Panc1 (cell line): ENCODE measurements at regions not wholly inside any gene's neighbourhood (a gene's known extent, or its start where the extent isn't known, plus 50 kb on each side); places are given as distances from the start of the nearest gene placed in this dataset.

Source experiments
- POLR2AphosphoS5 ChIP-seq: IDR thresholded peaks from 2 replicates; pipeline ENCODE4 v1.6.1; 2012; ENCODE audit warnings: mild to moderate bottlenecking, low read depth, low read length, moderate library complexity
- SIN3A ChIP-seq: IDR thresholded peaks from 2 replicates; pipeline ENCODE4 v1.6.1; 2012; ENCODE audit warnings: low read depth, mild to moderate bottlenecking, low read length, moderate library complexity, borderline replicate concordance; ENCODE audit not compliant: insufficient read depth
- TF ChIP-seq, protein P1 (sequence below): fragments of 450-650 bp; IDR thresholded peaks from 2 replicates; pipeline ENCODE4 v1.5.1; 2017; ENCODE audit warnings: mild to moderate bottlenecking
- TF ChIP-seq, protein P2 (sequence below), 2 experiments: IDR thresholded peaks; 2 replicates each; pipeline ENCODE4 v1.6.1; 2011 to 2012; ENCODE audit warnings: low read depth in 2 of 2, control low read depth in 1 of 2, low read length in 1 of 2, mild to moderate bottlenecking in 1 of 2, moderate library complexity in 1 of 2; ENCODE audit not compliant: insufficient read depth in 1 of 2

DNA sequence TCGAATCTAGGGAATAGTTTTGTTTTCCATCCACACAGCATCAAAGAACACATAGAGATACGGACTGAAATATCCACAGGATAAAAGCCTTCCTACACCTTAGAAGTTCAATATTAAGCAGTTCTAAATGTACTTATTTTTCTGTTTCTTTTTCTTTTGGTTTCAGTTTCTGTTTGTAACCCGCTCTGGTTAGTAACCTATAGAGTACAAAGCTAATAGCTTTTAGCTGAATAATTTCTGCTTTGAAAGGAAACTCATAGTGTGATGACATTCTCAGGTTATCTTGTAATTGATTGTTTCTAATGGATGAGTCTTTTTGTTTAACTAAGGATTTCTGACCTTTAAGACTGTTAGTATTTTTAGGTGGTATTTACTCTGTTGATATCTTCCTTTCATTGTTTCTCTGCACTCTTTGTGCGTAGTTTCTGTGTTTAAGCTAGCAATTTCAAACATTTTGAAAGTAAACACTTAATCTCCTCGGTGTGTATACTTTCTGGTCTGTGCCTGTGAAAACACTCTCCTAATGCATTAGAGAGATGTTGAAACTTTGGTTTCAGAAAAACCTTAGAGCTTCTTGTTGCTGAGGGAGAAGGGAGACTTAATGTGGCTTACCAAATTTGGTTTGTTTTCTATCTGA, 385.5 kb downstream of the HDGFL1 start:
- TF ChIP-seq POLR2AphosphoS5 (no peak), SIN3A (no peak)
- TF ChIP-seq, protein P1, sequence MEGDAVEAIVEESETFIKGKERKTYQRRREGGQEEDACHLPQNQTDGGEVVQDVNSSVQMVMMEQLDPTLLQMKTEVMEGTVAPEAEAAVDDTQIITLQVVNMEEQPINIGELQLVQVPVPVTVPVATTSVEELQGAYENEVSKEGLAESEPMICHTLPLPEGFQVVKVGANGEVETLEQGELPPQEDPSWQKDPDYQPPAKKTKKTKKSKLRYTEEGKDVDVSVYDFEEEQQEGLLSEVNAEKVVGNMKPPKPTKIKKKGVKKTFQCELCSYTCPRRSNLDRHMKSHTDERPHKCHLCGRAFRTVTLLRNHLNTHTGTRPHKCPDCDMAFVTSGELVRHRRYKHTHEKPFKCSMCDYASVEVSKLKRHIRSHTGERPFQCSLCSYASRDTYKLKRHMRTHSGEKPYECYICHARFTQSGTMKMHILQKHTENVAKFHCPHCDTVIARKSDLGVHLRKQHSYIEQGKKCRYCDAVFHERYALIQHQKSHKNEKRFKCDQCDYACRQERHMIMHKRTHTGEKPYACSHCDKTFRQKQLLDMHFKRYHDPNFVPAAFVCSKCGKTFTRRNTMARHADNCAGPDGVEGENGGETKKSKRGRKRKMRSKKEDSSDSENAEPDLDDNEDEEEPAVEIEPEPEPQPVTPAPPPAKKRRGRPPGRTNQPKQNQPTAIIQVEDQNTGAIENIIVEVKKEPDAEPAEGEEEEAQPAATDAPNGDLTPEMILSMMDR = no peak
- TF ChIP-seq, protein P2, sequence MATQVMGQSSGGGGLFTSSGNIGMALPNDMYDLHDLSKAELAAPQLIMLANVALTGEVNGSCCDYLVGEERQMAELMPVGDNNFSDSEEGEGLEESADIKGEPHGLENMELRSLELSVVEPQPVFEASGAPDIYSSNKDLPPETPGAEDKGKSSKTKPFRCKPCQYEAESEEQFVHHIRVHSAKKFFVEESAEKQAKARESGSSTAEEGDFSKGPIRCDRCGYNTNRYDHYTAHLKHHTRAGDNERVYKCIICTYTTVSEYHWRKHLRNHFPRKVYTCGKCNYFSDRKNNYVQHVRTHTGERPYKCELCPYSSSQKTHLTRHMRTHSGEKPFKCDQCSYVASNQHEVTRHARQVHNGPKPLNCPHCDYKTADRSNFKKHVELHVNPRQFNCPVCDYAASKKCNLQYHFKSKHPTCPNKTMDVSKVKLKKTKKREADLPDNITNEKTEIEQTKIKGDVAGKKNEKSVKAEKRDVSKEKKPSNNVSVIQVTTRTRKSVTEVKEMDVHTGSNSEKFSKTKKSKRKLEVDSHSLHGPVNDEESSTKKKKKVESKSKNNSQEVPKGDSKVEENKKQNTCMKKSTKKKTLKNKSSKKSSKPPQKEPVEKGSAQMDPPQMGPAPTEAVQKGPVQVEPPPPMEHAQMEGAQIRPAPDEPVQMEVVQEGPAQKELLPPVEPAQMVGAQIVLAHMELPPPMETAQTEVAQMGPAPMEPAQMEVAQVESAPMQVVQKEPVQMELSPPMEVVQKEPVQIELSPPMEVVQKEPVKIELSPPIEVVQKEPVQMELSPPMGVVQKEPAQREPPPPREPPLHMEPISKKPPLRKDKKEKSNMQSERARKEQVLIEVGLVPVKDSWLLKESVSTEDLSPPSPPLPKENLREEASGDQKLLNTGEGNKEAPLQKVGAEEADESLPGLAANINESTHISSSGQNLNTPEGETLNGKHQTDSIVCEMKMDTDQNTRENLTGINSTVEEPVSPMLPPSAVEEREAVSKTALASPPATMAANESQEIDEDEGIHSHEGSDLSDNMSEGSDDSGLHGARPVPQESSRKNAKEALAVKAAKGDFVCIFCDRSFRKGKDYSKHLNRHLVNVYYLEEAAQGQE (IDR thresholded peaks at IDR 0.05; ENCODE audit: insufficient read depth in 1 of 2, low read depth in 2 of 2, low read length in 1 of 2) = no peak
